Activated CD4-positive, alpha-beta memory T cell treated with anti-CD3 and anti-CD28 coated beads for 36 hours (primary cell): ENCODE measurements at regions not wholly inside any gene's neighbourhood (a gene's known extent, or its start where the extent isn't known, plus 50 kb on each side); places are given as distances from the start of the nearest gene placed in this dataset.

Experiments used
- CTCF ChIA-PET: fragments of 350-600 bp; sonication (Branson Sonifier 250); formaldehyde crosslinking; loops from one replicate; lab custom pipeline; 2021; ENCODE audit warnings: antibody characterized with exemption, inconsistent platforms; lab: Charles Lee
- POLR2A ChIA-PET: fragments of 350-600 bp; sonication (Branson Sonifier 250); formaldehyde crosslinking; loops from one replicate; lab custom pipeline; 2021; ENCODE audit warnings: antibody characterized with exemption; lab: Charles Lee
- DNase-seq: peaks from one replicate; pipeline ENCODE4 v3.0.0-alpha.2; 2020
- H3K27ac Mint-ChIP-seq: one replicate; pipeline ENCODE4 v1.8.0; 2021; ENCODE audit warnings: mixed read lengths
- H3K27me3 Mint-ChIP-seq: one replicate; pipeline ENCODE4 v1.8.0; 2021; ENCODE audit warnings: mixed read lengths
- H3K36me3 Mint-ChIP-seq: one replicate; pipeline ENCODE4 v1.8.0; 2021; ENCODE audit warnings: mixed read lengths
- H3K4me1 Mint-ChIP-seq: one replicate; pipeline ENCODE4 v1.8.0; 2021; ENCODE audit warnings: low read depth, mixed read lengths
- H3K4me3 Mint-ChIP-seq: one replicate; pipeline ENCODE4 v1.8.0; 2021; ENCODE audit warnings: mild to moderate bottlenecking, mixed read lengths
- H3K9me3 Mint-ChIP-seq: one replicate; pipeline ENCODE4 v1.8.0; 2021; ENCODE audit warnings: mixed read lengths
- intact Hi-C: fragments of 100-400 bp; cut with micrococcal nuclease; formaldehyde crosslinking; loops from one replicate; pipeline ENCODE4 v1.15.1; 2023

GRCh38 chr12:88251798-88252197 lies 109.7 kb downstream of the TMTC3 start:
- H3K27me3 Mint-ChIP-seq: peaks cover 3% of the 10 kb centered on the region
- ChIA-PET POLR2A (no interaction called here), CTCF (no interaction called here)
- no peak for DNase-seq
- no peaks in the 10 kb centered on the region for H3K4me1 Mint-ChIP-seq
- no peaks in the 10 kb centered on the region for H3K36me3 Mint-ChIP-seq
- H3K4me3 Mint-ChIP-seq: no peak overlapping the region
- H3K9me3 Mint-ChIP-seq: no peaks in the 10 kb centered on the region
- no peak overlapping the region for H3K27ac Mint-ChIP-seq
- intact Hi-C loops: no loop called here

GRCh38 chr12:88253371-88253978 lies 111.4 kb downstream of the TMTC3 start:
- intact Hi-C loops: no loop called here
- Mint-ChIP-seq H3K9me3 (no peaks in the 10 kb centered on the region), H3K36me3 (no peaks in the 10 kb centered on the region), H3K4me1 (no peaks in the 10 kb centered on the region), H3K4me3 (no peak overlapping the region), H3K27ac (no peak overlapping the region), H3K27me3 (peaks cover 2% of the 10 kb centered on the region)
- CTCF ChIA-PET: interaction anchor here (0.6 to 1.1 kb wide), 3 partner anchors 193 to 731 kb away, joined by 3 read pairs; no protein-coding TSS in a partner anchor
- POLR2A ChIA-PET: no interaction called here
- DNase-seq: no peak

GRCh38 chr12:88255224-88255623 lies 113.1 kb downstream of the TMTC3 start:
- DNase-seq: no peak
- CTCF ChIA-PET: no interaction called here
- intact Hi-C loops: no loop called here

GRCh38 chr12:88255847-88256246 lies 113.7 kb downstream of the TMTC3 start:
- Mint-ChIP-seq H3K27me3 (no peaks in the 10 kb centered on the region), H3K36me3 (no peaks in the 10 kb centered on the region), H3K27ac (no peak overlapping the region), H3K9me3 (no peaks in the 10 kb centered on the region), H3K4me1 (no peaks in the 10 kb centered on the region), H3K4me3 (no peak overlapping the region)
- DNase-seq: no peak
- ChIA-PET CTCF (no interaction called here), POLR2A (no interaction called here)
- intact Hi-C loops: no loop called here

More at GRCh38 chr12:88255224-88255623, 113.1 kb downstream of the TMTC3 start:
- POLR2A ChIA-PET: no interaction called here
- Mint-ChIP-seq H3K27me3 (no peaks in the 10 kb centered on the region), H3K4me1 (no peaks in the 10 kb centered on the region), H3K4me3 (no peak overlapping the region), H3K36me3 (no peaks in the 10 kb centered on the region), H3K27ac (no peak overlapping the region), H3K9me3 (no peaks in the 10 kb centered on the region)

GRCh38 chr12:88258396-88258795 lies 116.3 kb downstream of the TMTC3 start:
- ChIA-PET POLR2A (no interaction called here), CTCF (no interaction called here)
- intact Hi-C loops: no loop called here
- no peaks in the 10 kb centered on the region for H3K4me1 Mint-ChIP-seq
- no peak overlapping the region for H3K4me3 Mint-ChIP-seq
- H3K27me3 Mint-ChIP-seq: peaks cover 5% of the 10 kb centered on the region
- no peaks in the 10 kb centered on the region for H3K9me3 Mint-ChIP-seq
- H3K36me3 Mint-ChIP-seq: no peaks in the 10 kb centered on the region
- DNase-seq: no peak
- H3K27ac Mint-ChIP-seq: no peak overlapping the region

GRCh38 chr12:88266806-88267360 lies 124.8 kb downstream of the TMTC3 start:
- peaks cover 4% of the 10 kb centered on the region for H3K27me3 Mint-ChIP-seq
- no peak overlapping the region for H3K27ac Mint-ChIP-seq
- H3K4me1 Mint-ChIP-seq: no peaks in the 10 kb centered on the region
- intact Hi-C loops: no loop called here
- H3K36me3 Mint-ChIP-seq: no peaks in the 10 kb centered on the region
- DNase-seq: no peak
- ChIA-PET POLR2A (no interaction called here), CTCF (no interaction called here)
- no peaks in the 10 kb centered on the region for H3K9me3 Mint-ChIP-seq
- no peak overlapping the region for H3K4me3 Mint-ChIP-seq

GRCh38 chr12:88267630-88268029 lies 125.5 kb downstream of the TMTC3 start:
- H3K36me3 Mint-ChIP-seq: no peaks in the 10 kb centered on the region
- no peaks in the 10 kb centered on the region for H3K4me1 Mint-ChIP-seq
- no peak overlapping the region for H3K4me3 Mint-ChIP-seq
- no peak for DNase-seq
- no peaks in the 10 kb centered on the region for H3K9me3 Mint-ChIP-seq
- H3K27me3 Mint-ChIP-seq: peaks cover 6% of the 10 kb centered on the region
- intact Hi-C loops: no loop called here
- ChIA-PET POLR2A (no interaction called here), CTCF (interaction anchor here (0.7 kb wide), 1 partner anchor 90 kb away, joined by 3 read pairs; no protein-coding TSS in a partner anchor)
- no peak overlapping the region for H3K27ac Mint-ChIP-seq

- no peaks in the 10 kb centered on the region for H3K4me1 Mint-ChIP-seq
- CTCF ChIA-PET: no interaction called here
- peaks cover 1% of the 10 kb centered on the region for H3K27me3 Mint-ChIP-seq
- no peak for DNase-seq
- H3K27ac Mint-ChIP-seq: no peak overlapping the region
- H3K36me3 Mint-ChIP-seq: no peaks in the 10 kb centered on the region
- intact Hi-C loops: no loop called here
- POLR2A ChIA-PET: no interaction called here
- H3K9me3 Mint-ChIP-seq: no peaks in the 10 kb centered on the region
- no peak overlapping the region for H3K4me3 Mint-ChIP-seq
These were observed 130.3 kb downstream of the TMTC3 start for GRCh38 chr12:88272456-88272855.

- no peaks in the 10 kb centered on the region for H3K4me1 Mint-ChIP-seq
- CTCF ChIA-PET: no interaction called here
- H3K36me3 Mint-ChIP-seq: no peaks in the 10 kb centered on the region
- POLR2A ChIA-PET: no interaction called here
- H3K9me3 Mint-ChIP-seq: no peaks in the 10 kb centered on the region
- peaks cover 1% of the 10 kb centered on the region for H3K27me3 Mint-ChIP-seq
- DNase-seq: no peak
- no peak overlapping the region for H3K4me3 Mint-ChIP-seq
- intact Hi-C loops: no loop called here
- H3K27ac Mint-ChIP-seq: no peak overlapping the region
These were observed 131.3 kb downstream of the TMTC3 start for GRCh38 chr12:88273450-88273849.

GRCh38 chr12:88273875-88274274 lies 131.8 kb downstream of the TMTC3 start:
- Mint-ChIP-seq H3K36me3 (no peaks in the 10 kb centered on the region), H3K9me3 (no peaks in the 10 kb centered on the region), H3K4me1 (no peaks in the 10 kb centered on the region), H3K27me3 (peaks cover 1% of the 10 kb centered on the region), H3K4me3 (no peak overlapping the region), H3K27ac (no peak overlapping the region)
- intact Hi-C loops: no loop called here
- DNase-seq: no peak
- POLR2A ChIA-PET: no interaction called here
- CTCF ChIA-PET: no interaction called here

- H3K27me3 Mint-ChIP-seq: no peaks in the 10 kb centered on the region
- DNase-seq: no peak
- peaks cover 3% of the 10 kb centered on the region for H3K4me1 Mint-ChIP-seq
- peaks cover 7% of the 10 kb centered on the region for H3K9me3 Mint-ChIP-seq
- ChIA-PET POLR2A (no interaction called here), CTCF (no interaction called here)
- H3K4me3 Mint-ChIP-seq: no peak overlapping the region
- no peaks in the 10 kb centered on the region for H3K36me3 Mint-ChIP-seq
- intact Hi-C loops: no loop called here
- H3K27ac Mint-ChIP-seq: no peak overlapping the region
These were observed 149.5 kb downstream of the TMTC3 start for GRCh38 chr12:88291498-88292131.

- H3K27ac Mint-ChIP-seq: peak overlapping the region; percentile 72
- no peaks in the 10 kb centered on the region for H3K36me3 Mint-ChIP-seq
- peaks cover 12% of the 10 kb centered on the region for H3K9me3 Mint-ChIP-seq
- ChIA-PET CTCF (interaction anchor here (1.6 kb wide), 1 partner anchor 65 kb away, joined by 3 read pairs; no protein-coding TSS in a partner anchor), POLR2A (no interaction called here)
- no peak overlapping the region for H3K4me3 Mint-ChIP-seq
- no peak for DNase-seq
- no peaks in the 10 kb centered on the region for H3K27me3 Mint-ChIP-seq
- intact Hi-C loops: loop anchor here (2.0 to 5.0 kb wide), 6 partner anchors 721 to 1984 kb away; partner anchors contain the start of gene DUSP6
- peaks cover 27% of the 10 kb centered on the region for H3K4me1 Mint-ChIP-seq
These were observed 156.0 kb downstream of the TMTC3 start for GRCh38 chr12:88298014-88298682.
